ENCODE measurements at regions not wholly inside any gene's neighbourhood (a gene's known extent, or its start where the extent isn't known, plus 50 kb on each side); places are given as distances from the start of the nearest gene placed in this dataset.

GRCh38 chr3:176362191-176362731, 835.0 kb downstream of the TBL1XR1 start:
- ATAC-seq (ENCODE audit: insufficient read depth, low FRiP score) (no peak), DNase-seq (no peak)
- no peaks in the 10 kb centered on the region for H3K27me3 ChIP-seq (ENCODE audit: control insufficient read depth in 3 of 3, insufficient read depth in 3 of 3, low read length in 2 of 3)
- peaks cover 0 to 6% (median 0%) of the 10 kb centered on the region in 4 donors for H3K9me3 ChIP-seq (ENCODE audit: control insufficient read depth in 4 of 4, insufficient read depth in 3 of 4, low read length in 3 of 4)
- H3K4me1 ChIP-seq (ENCODE audit: control insufficient read depth in 5 of 5, insufficient read depth in 5 of 5, low read length in 5 of 5): no peaks in the 10 kb centered on the region
- no peak for TF ChIP-seq CTCF (IDR thresholded peaks at IDR 0.05; ENCODE audit: control extremely low read depth, extremely low read depth)
- H3K9ac ChIP-seq (ENCODE audit: insufficient read depth in 1 of 2, low read length in 2 of 2): no peak overlapping the region
- H3K4me3 ChIP-seq: no peak overlapping the region
- H3K36me3 ChIP-seq (ENCODE audit: control insufficient read depth in 4 of 4, insufficient read depth in 4 of 4, low read length in 4 of 4): no peaks in the 10 kb centered on the region
- H3K27ac ChIP-seq (ENCODE audit: low read depth in 1 of 2, low read length in 1 of 2): no peak overlapping the region
- 88 to 94% methylated on average over 45 of the region's 45 CpGs for WGBS, 2 donors

GRCh38 chr3:176359211-176359610, 838.1 kb downstream of the TBL1XR1 start:
- no peaks in the 10 kb centered on the region for H3K36me3 ChIP-seq (ENCODE audit: control insufficient read depth in 4 of 4, insufficient read depth in 4 of 4, low read length in 4 of 4)
- H3K27ac ChIP-seq (ENCODE audit: low read depth in 1 of 2, low read length in 1 of 2): no peak overlapping the region
- ATAC-seq (ENCODE audit: insufficient read depth, low FRiP score) (no peak), DNase-seq (no peak)
- H3K27me3 ChIP-seq (ENCODE audit: control insufficient read depth in 3 of 3, insufficient read depth in 3 of 3, low read length in 2 of 3): no peaks in the 10 kb centered on the region
- no peak overlapping the region for H3K9ac ChIP-seq (ENCODE audit: insufficient read depth in 1 of 2, low read length in 2 of 2)
- peaks cover 0 to 2% (median 0%) of the 10 kb centered on the region in 5 donors for H3K4me1 ChIP-seq (ENCODE audit: control insufficient read depth in 5 of 5, insufficient read depth in 5 of 5, low read length in 5 of 5)
- H3K9me3 ChIP-seq (ENCODE audit: control insufficient read depth in 4 of 4, insufficient read depth in 3 of 4, low read length in 3 of 4): peaks cover 0 to 6% (median 0%) of the 10 kb centered on the region in 4 donors
- no peak overlapping the region for H3K4me3 ChIP-seq
- 73 to 75% methylated on average over 3 of the region's 3 CpGs for WGBS, 2 donors
- no peak for TF ChIP-seq CTCF (IDR thresholded peaks at IDR 0.05; ENCODE audit: control extremely low read depth, extremely low read depth)

- Histone ChIP-seq H3K9ac (ENCODE audit: insufficient read depth in 1 of 2, low read length in 2 of 2) (no peak overlapping the region), H3K4me1 (ENCODE audit: control insufficient read depth in 5 of 5, insufficient read depth in 5 of 5, low read length in 5 of 5) (peaks cover 0 to 4% (median 0%) of the 10 kb centered on the region in 5 donors), H3K27ac (ENCODE audit: low read depth in 1 of 2, low read length in 1 of 2) (no peak overlapping the region), H3K4me3 (no peak overlapping the region), H3K9me3 (ENCODE audit: control insufficient read depth in 4 of 4, insufficient read depth in 3 of 4, low read length in 3 of 4) (peaks cover 0 to 6% (median 0%) of the 10 kb centered on the region in 4 donors), H3K36me3 (ENCODE audit: control insufficient read depth in 4 of 4, insufficient read depth in 4 of 4, low read length in 4 of 4) (no peaks in the 10 kb centered on the region), H3K27me3 (ENCODE audit: control insufficient read depth in 3 of 3, insufficient read depth in 3 of 3, low read length in 2 of 3) (no peaks in the 10 kb centered on the region)
- DNase-seq (no peak), ATAC-seq (ENCODE audit: insufficient read depth, low FRiP score) (no peak)
- no peak for TF ChIP-seq CTCF (IDR thresholded peaks at IDR 0.05; ENCODE audit: control extremely low read depth, extremely low read depth)
Observed at GRCh38 chr3:176357891-176358290, 839.4 kb downstream of the TBL1XR1 start.

- no peak for ATAC-seq (ENCODE audit: insufficient read depth, low FRiP score)
- no peak for TF ChIP-seq CTCF (IDR thresholded peaks at IDR 0.05; ENCODE audit: control extremely low read depth, extremely low read depth)
- Histone ChIP-seq H3K4me3 (no peak overlapping the region), H3K27ac (ENCODE audit: low read depth in 1 of 2, low read length in 1 of 2) (no peak overlapping the region), H3K9me3 (ENCODE audit: control insufficient read depth in 4 of 4, insufficient read depth in 3 of 4, low read length in 3 of 4) (no peaks in the 10 kb centered on the region), H3K4me1 (ENCODE audit: control insufficient read depth in 5 of 5, insufficient read depth in 5 of 5, low read length in 5 of 5) (peaks cover 0 to 5% (median 0%) of the 10 kb centered on the region in 5 donors), H3K9ac (ENCODE audit: insufficient read depth in 1 of 2, low read length in 2 of 2) (no peak overlapping the region), H3K36me3 (ENCODE audit: control insufficient read depth in 4 of 4, insufficient read depth in 4 of 4, low read length in 4 of 4) (no peaks in the 10 kb centered on the region), H3K27me3 (ENCODE audit: control insufficient read depth in 3 of 3, insufficient read depth in 3 of 3, low read length in 2 of 3) (no peaks in the 10 kb centered on the region)
- DNase-seq: no peak
- WGBS, 2 donors: 70 to 78% methylated on average over 2 of the region's 2 CpGs
Observed at GRCh38 chr3:176354843-176355242, 842.4 kb downstream of the TBL1XR1 start.
